EH (cell line): ENCODE measurements at regions not wholly inside any gene's neighbourhood (a gene's known extent, or its start where the extent isn't known, plus 50 kb on each side); places are given as distances from the start of the nearest gene placed in this dataset.

ENCODE experiments used
- DNase-seq: peaks from one replicate; pipeline ENCODE4 v3.0.0-alpha.2; 2015; ENCODE audit warnings: low read depth

DNA sequence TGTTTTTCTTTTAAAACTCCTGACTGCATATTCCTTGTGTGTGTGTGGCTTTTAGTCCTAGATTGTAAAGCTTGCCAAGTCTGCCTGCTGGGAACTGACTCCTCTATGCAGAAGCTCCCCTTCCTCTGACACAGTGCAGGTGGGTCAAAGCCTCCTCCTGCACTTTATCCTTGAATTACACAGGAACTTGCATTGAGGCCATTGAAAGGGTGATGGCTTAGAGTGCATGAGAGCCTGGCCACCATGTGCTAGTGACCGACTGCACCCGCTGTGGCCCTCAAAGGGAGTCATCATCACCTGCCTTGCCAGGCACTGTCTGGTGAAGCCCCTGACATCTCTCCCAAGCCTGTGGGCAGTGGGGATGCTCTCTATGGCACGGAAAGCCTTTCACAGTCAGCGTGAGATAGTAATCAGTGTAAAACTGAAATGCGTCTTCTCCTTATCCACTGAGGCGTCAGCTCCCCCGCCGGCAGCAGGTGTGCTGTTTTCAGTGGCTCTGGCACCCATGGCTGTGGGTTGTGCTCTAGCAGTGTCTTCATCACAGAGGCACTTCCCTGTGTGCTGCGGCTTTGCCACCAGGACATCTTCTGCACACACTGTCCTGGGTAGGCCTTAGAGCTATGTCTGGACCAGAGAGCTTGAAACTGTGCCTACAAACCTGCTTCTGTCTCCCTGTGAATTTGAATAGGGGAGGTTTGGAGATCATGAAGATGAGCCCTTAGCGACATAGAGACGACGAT is 87.9 kb downstream of the THBS2 start:
- peak; percentile 59 for DNase-seq

DNA sequence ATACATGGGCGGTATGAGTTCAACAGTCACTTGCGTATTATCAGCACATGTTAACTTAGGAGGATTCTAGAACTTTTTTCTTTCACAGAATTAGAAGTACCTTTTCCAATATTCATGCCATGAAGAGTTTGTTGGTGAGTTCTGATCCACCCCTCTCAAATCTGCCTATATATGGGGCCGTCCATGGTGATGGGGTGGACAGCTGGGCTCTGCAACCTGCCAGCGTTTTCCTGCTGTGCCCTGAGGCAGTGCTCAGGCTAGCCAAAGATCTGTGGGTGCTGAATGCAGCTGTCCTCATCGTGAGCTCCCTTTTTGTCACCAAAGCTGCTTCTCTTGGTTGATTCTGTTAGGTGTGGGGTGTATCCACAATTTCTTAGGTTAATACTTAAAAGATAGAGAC is 88.7 kb downstream of the THBS2 start:
- DNase-seq = peak; percentile 48

- no peak for DNase-seq
These were observed 89.2 kb downstream of the THBS2 start for GRCh38 chr6:169164451-169164850.

DNA sequence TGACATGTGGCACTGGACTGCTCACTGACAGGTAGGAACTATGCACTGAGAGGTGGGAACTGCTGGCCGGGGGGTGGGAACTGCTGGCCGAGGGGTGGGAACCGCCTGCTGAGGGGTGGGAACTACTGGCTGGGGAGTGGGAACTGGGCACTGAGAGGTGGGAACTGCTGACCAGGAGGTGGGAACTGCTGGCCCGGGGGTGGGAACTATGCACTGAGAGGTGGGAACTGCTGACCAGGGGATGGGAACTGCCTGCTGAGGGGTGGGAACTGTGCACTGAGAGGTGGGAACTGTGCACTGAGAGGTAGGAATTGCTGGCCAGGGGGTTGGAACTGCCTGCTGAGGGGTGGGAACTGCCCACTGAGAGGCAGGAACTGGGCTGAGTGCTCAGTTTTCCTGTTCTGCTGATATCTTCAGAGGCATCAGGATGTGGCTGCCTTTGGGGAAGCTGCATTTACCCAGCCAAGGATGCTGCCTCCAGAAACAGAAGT is 90.2 kb downstream of the THBS2 start:
- peak; percentile 75 for DNase-seq

DNA sequence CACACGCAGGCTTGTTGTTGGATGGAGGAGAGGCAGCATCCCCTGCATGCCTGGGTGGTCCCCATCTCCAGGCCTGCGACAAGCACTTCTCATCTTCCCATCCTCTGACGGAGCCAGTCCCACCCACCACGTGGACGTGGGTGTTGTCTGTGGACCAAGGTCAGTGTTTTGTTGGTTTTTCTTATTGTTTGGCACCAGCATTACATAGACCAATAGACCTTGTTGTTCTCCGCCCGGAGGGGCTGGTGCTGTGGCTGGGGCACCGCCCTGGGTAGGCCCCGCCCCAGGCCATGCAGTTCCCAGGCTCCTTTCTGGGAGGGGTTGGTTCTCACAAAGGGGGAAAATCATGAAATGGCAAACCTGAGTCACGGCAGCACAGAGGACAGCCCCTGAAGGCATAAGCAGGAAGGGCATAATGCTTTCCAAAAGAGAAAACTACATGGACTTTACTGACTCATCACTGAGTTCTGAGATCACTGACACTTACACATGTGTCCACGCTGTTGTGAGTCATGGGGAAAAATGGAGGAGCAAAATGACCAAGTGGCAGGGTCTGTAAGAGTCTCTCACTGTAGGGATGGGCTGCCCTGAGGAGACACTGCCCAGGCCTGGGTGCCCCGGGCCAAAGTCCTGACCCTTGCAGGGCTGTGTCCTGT is 90.8 kb downstream of the THBS2 start:
- peak; percentile 100 for DNase-seq

GRCh38 chr6:169162249-169162648 is 91.4 kb downstream of the THBS2 start:
- DNase-seq = no peak

DNA sequence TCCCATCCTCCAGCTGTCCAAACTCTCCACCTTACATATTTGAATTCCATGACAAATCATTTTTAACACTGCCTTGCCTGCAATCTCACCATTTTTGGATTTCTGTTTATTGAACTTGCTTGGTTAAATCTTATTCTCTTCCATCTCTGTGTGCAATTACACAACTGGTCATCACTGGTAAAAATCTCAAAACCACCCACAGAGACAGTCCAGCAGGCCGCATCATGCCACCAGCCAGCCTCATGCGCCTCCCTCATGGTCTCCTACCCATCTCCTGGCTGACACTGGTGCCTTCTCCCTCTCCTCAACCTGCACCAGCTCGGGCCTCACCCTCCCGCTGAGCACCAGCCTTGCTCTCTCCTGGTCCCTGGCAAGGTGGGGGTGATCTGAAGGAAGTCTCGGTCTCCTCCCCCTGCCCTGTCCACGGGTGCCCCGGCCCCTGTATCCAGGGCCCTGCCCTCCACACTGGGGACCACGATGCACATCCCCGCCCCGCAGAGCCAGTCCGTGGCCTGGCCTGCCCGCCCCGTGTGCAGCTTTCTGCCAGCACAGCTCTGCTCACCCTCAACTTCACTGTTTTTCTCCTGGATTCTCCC is 92.0 kb downstream of the THBS2 start:
- DNase-seq = peak; percentile 41

- DNase-seq = no peak
These were observed 92.6 kb downstream of the THBS2 start for GRCh38 chr6:169160855-169161560.

DNA sequence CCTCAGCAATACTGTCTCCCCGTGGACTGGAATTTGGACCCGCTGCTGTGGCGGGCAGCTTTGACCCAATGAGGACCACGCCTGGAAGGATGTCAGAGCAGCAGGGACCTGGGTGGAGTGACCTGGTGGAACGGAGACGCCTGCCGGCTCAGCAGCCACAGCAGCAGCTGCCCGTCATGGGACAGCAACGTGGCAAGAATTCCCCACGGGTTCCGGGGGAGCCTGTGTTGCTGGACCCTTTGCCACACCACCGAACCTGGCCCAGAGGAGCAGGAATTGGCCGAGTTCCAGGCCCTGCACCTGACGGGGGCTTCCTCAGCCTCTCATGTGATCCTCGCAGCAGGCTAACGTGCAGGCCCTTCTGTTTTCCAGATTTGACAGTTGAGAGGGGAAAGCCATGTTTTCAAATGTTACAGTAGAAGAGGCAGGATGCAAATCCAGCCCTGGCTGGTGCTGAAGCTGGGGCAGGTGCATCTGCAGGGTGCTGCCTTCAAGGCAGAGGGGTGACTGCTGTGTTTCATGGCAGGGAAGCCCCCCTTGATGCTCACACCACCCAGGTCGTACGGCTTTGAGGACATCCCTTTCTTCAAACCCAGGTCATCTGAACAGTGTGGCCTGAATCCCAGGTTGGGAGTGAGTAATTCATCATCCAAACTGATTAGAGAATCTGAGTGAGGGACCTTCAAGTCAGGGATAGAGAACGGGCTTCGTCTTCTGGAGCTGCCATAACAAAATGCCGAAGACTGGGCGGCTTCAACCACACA is 93.4 kb downstream of the THBS2 start:
- DNase-seq = no peak

DNA sequence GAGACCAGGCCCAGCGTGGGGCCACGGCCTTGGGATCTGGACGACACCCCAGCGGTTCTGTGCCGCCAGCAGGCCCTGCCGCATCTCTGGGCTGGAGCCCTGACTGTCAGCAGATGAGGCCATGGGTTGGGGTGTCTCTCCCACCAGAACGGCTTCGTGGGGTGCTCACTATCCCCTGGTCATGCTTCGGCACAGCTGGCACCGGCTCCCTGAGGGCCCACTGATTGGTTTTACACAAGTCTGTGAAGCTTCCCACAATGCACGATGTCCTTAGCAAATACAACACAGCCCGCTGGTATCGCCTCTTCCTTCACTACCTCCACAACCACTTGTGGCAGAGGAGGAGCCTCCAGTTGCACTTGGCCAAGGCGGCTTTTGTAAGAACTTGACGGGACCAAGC is 94.3 kb downstream of the THBS2 start:
- no peak for DNase-seq

GRCh38 chr6:169158691-169159090 is 95.0 kb downstream of the THBS2 start:
- DNase-seq = no peak

DNA sequence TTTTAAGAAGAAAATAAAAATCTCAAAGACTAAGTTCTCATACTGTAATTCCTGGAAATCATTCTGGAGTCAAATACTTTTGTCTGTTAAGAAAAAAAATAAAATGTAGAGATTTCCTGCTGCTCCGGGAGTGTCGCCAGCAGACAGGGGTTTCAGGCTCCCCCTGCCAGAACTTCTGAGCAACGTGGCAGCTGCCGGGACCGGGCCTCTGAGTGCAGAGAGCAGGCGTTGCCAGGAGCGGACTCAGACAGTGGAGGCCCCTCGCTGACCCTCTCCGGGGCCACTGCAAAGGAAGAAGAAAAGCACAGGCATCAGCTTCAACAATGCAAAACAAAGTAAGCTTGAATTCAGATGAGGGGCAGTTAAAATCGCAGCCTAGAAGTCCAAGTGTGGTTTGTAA is 95.5 kb downstream of the THBS2 start:
- DNase-seq = peak; percentile 70

- no peak for DNase-seq
These were observed 96.2 kb downstream of the THBS2 start for GRCh38 chr6:169157197-169158148.

GRCh38 chr6:169156793-169157147 is 96.9 kb downstream of the THBS2 start:
- DNase-seq = no peak

DNA sequence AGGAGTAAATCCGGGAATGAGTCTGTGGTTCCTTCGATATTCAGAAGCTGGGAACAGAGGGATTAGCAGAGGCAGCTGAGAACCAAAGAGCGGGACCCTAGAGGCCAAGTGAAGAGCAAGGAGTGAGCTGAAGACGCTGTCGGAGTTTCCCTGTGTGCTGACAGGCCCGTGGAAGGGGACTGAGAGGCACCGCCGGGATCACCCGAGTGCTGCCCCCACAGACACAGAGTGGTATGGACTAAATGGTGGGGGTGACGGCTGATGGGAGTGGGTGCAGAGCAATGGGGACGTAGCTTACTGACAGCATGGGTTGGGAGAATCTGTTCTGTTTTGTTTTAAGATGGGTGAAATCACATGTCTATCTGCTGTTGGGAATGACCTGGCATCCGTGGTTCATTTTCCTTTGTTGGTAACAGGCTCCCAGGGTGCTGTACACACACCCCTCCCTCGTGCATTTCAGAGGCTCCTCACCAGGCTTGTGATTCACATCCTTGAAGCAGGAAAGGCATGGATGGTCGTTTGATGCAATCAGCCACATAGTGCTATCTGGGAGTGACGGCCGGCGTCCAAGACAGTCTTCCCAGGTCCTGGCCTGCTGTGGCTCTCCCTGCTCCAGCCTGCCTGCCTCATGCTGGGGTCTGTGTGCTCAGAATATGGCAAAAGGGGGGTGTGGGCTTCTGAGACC is 97.4 kb downstream of the THBS2 start:
- peak; percentile 50 for DNase-seq

GRCh38 chr6:169155481-169155880 is 98.2 kb downstream of the THBS2 start:
- no peak for DNase-seq

DNA sequence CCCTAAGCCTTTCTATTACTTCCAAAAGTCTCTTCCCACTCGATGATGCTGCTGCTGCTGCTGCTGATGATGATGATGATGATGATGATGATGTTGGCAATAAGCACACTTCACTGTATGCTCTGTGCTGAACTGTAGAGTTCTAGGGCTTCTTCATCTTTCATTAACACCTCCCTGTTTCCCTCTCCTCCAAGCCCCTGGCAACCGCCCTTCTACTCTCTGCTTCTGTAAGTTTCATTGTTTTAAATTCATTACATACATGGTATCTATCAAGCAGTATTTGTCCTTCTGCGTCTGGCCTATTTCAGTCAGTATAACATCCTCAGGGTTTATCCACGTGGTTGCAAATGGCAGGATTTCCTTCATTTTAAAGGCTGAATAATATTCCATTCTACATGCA is 100.2 kb downstream of the THBS2 start:
- no peak for DNase-seq

DNA sequence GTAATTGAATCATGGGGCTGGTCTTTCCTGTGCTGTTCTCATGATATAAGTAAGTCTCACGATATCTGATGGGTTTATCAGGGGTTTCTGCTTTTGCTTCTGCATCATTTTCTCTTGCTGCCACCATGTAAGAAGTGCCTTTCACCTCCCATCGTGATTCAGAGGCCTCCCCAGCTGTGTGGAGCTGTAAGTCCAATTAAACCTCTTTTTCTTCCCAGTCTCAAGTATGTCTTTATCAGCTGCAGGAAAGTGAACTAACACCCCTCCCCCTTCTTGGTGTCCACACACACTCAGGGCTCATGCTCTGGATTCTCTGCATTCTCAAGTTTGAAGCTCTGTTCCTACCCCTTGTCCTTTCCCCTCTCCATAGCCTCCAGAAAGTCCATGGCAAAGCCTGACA is 107.1 kb downstream of the THBS2 start:
- DNase-seq = peak; percentile 86

GRCh38 chr6:169145991-169146501 is 107.6 kb downstream of the THBS2 start:
- peak; percentile 68 for DNase-seq

DNA sequence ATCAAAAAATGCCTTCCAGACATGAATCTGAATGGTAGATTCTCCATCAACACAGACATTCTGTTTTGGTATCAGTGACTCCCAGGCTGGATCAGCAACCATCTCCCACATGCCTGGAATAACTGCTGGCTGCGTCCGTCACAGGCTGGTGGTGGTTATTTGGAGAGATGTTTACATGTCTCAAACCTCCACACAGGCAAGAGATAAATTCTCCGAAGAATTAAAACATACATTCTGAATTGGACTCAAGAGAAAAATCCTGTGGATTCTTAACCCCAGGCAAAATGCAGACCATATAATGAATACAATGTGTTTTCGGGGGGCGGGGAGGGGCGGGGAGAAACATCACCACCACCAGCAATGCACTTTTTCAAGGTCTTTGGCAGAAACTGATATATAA is 108.2 kb downstream of the THBS2 start:
- peak; percentile 97 for DNase-seq
